GM23338 (cell line): ENCODE measurements at regions not wholly inside any gene's neighbourhood (a gene's known extent, or its start where the extent isn't known, plus 50 kb on each side); places are given as distances from the start of the nearest gene placed in this dataset.

Experiments
- CREB1 ChIP-seq: fragments of 250-450 bp; sonication (Bioruptor Pico); IDR thresholded peaks from 2 replicates; pipeline ENCODE4 v1.5.0; 2020; ENCODE audit warnings: low read depth, mild to moderate bottlenecking, moderate library complexity
- EZH2 ChIP-seq: fragments of 200-600 bp; sonication (generic); IDR thresholded peaks from one replicate; pipeline ENCODE4 v1.8.0; 2017; ENCODE audit warnings: antibody characterized with exemption, mild to moderate bottlenecking, low read depth; ENCODE audit not compliant: unreplicated experiment
- JUNB ChIP-seq: IDR thresholded peaks from one replicate; pipeline ENCODE4 v1.6.1; 2016; ENCODE audit warnings: antibody characterized with exemption; ENCODE audit not compliant: unreplicated experiment
- NANOG ChIP-seq: IDR thresholded peaks from 2 replicates; pipeline ENCODE4 v1.6.1; 2016; ENCODE audit warnings: antibody characterized with exemption, borderline replicate concordance
- POLR2AphosphoS5 ChIP-seq: IDR thresholded peaks from 2 replicates; pipeline ENCODE4 v1.6.1; 2016; ENCODE audit warnings: antibody characterized with exemption, low read depth
- TF ChIP-seq, protein P1 (sequence below), 2 experiments: fragments of 200-600 bp in 1 of 2; sonication (generic) in 1 of 2; conservative IDR thresholded peaks; 2 replicates each; pipeline versions ENCODE4 v1.5.1 to v1.6.1; 2016 to 2017; ENCODE audit warnings: antibody characterized with exemption in 2 of 2, low read depth in 2 of 2, mild to moderate bottlenecking in 2 of 2, moderate library complexity in 1 of 2

DNA sequence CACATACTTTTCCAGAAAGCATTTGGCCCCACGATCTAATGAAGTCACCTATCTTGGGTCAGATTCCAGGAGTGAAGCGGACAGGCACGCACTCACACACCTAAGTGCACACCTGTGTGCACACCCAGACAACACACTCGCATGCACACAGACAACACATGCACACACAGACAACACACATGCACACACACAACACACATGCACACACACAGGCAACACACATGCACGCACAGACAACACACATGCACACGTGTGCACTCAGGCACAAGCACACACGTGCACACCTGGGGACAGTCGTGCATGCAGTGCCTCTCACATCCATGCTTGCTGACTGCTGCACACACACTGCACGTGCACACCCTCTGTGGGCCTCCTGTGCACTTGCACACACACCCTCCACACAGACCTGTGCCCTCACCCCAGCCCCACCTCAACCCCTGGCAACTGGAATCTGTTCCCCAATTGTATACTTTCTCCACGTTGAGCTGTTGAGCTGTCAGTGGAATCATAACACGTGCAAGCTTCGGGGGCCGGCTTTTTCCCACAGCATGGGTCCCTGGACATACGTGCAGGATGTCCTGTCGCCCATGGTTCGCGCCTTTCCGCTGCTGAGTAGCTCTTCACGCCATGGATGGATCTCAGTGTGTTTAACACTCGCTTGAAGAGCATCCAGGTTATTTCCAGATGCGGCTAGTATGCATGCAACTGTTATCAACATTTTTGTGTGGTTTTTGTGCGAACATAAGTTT, 55.3 kb upstream of the CFAP46 start:
- TF ChIP-seq, protein P1, sequence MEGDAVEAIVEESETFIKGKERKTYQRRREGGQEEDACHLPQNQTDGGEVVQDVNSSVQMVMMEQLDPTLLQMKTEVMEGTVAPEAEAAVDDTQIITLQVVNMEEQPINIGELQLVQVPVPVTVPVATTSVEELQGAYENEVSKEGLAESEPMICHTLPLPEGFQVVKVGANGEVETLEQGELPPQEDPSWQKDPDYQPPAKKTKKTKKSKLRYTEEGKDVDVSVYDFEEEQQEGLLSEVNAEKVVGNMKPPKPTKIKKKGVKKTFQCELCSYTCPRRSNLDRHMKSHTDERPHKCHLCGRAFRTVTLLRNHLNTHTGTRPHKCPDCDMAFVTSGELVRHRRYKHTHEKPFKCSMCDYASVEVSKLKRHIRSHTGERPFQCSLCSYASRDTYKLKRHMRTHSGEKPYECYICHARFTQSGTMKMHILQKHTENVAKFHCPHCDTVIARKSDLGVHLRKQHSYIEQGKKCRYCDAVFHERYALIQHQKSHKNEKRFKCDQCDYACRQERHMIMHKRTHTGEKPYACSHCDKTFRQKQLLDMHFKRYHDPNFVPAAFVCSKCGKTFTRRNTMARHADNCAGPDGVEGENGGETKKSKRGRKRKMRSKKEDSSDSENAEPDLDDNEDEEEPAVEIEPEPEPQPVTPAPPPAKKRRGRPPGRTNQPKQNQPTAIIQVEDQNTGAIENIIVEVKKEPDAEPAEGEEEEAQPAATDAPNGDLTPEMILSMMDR (conservative IDR thresholded peaks at IDR 0.05; ENCODE audit: low read depth in 2 of 2) = no peak
- no peak for TF ChIP-seq CREB1 (CRISPR knock-in tag)
- TF ChIP-seq EZH2 = no peak
- no peak for TF ChIP-seq POLR2AphosphoS5
- no peak for TF ChIP-seq JUNB
- no peak for TF ChIP-seq NANOG
